ENCODE measurements at regions not wholly inside any gene's neighbourhood (a gene's known extent, or its start where the extent isn't known, plus 50 kb on each side); places are given as distances from the start of the nearest gene placed in this dataset.

- TF ChIP-seq POLR2A (IDR thresholded peaks at IDR 0.05) = no peak
- TF ChIP-seq POLR2AphosphoS5 (IDR thresholded peaks at IDR 0.05) = no peak
- no peak for TF ChIP-seq CTCF (IDR thresholded peaks at IDR 0.05)
Observed at GRCh38 chr4:180028682-180029081, 2214.5 kb upstream of the TENM3 start.
